CD14-positive monocyte (primary cell): ENCODE measurements at regions not wholly inside any gene's neighbourhood (a gene's known extent, or its start where the extent isn't known, plus 50 kb on each side); places are given as distances from the start of the nearest gene placed in this dataset.
"Not testable (repeated sequence)": the region's sequence is repeated elsewhere in the genome, so short reads cannot be mapped to it uniquely, and the experiment has no call there.

Experiments
- DNase-seq, 3 donors: peaks; one replicate each; pipeline ENCODE4 v3.0.0-alpha.2; 2011 to 2022
- H2AFZ ChIP-seq: 2 replicates; pipeline ENCODE4 v1.6.0; 2012; ENCODE audit warnings: mild to moderate bottlenecking, low read depth, low read length, inconsistent platforms; ENCODE audit not compliant: insufficient read depth, poor library complexity, severe bottlenecking
- H3K27ac ChIP-seq, 2 donors: 1 replicate in 1 of 2; 2 replicates in 1 of 2; pipeline ENCODE4 v1.5.1; 2012 to 2013; ENCODE audit warnings: low read length in 2 of 2, control low read depth in 1 of 2, inconsistent platforms in 1 of 2, low read depth in 1 of 2, mild to moderate bottlenecking in 1 of 2
- H3K27me3 ChIP-seq, 2 donors: one replicate each; pipeline versions ENCODE4 v1.6.0 to v1.6.1; 2011 to 2013; ENCODE audit warnings: low read length in 2 of 2; ENCODE audit not compliant: control insufficient read depth in 2 of 2, insufficient read depth in 2 of 2
- H3K36me3 ChIP-seq, 2 donors: replicated peaks in 1 of 2; 1 replicate in 1 of 2; 2 replicates in 1 of 2; pipeline versions ENCODE4 v1.5.1 to v1.6.1; 2012 to 2013; ENCODE audit warnings: low read length in 2 of 2, control low read depth in 1 of 2, inconsistent platforms in 1 of 2, mild to moderate bottlenecking in 1 of 2; ENCODE audit not compliant: insufficient read depth in 2 of 2, control insufficient read depth in 1 of 2
- H3K4me1 ChIP-seq, 2 donors: 1 replicate in 1 of 2; 2 replicates in 1 of 2; pipeline versions ENCODE4 v1.5.1 to v1.6.1; 2012 to 2013; ENCODE audit warnings: low read length in 2 of 2, control low read depth in 1 of 2, inconsistent platforms in 1 of 2, mild to moderate bottlenecking in 1 of 2, moderate library complexity in 1 of 2; ENCODE audit not compliant: insufficient read depth in 2 of 2, control insufficient read depth in 1 of 2
- H3K4me2 ChIP-seq: replicated peaks from 2 replicates; pipeline ENCODE3; 2012; ENCODE audit warnings: low read length, moderate library complexity, mild to moderate bottlenecking; ENCODE audit not compliant: poor library complexity, severe bottlenecking; ENCODE audit errors: extremely low read depth
- H3K4me3 ChIP-seq, 3 experiments: fragments of 200-600 bp in 1 of 3; sonication (generic) in 1 of 3; replicated peaks in 1 of 3; 1 replicate in 2 of 3; 2 replicates in 1 of 3; pipeline ENCODE4 v1.5.1; 2011 to 2013; ENCODE audit warnings: low read length in 3 of 3, mild to moderate bottlenecking in 3 of 3, control low read depth in 2 of 3, low read depth in 2 of 3, inconsistent platforms in 1 of 3, moderate library complexity in 1 of 3
- H3K79me2 ChIP-seq: 2 replicates; pipeline ENCODE4 v1.6.0; 2012; ENCODE audit warnings: mild to moderate bottlenecking, control low read depth, inconsistent platforms, low read length, moderate library complexity; ENCODE audit not compliant: insufficient read depth
- H3K9ac ChIP-seq: 2 replicates; pipeline ENCODE4 v1.6.0; 2017; ENCODE audit warnings: low read length, mild to moderate bottlenecking; ENCODE audit not compliant: insufficient read depth, poor library complexity, severe bottlenecking
- H3K9me3 ChIP-seq, 2 donors: replicated peaks in 1 of 2; 1 replicate in 1 of 2; 2 replicates in 1 of 2; pipeline versions ENCODE4 v1.5.1 to v1.6.1; 2012 to 2013; ENCODE audit warnings: low read length in 2 of 2, control low read depth in 1 of 2; ENCODE audit not compliant: control insufficient read depth in 1 of 2, insufficient read depth in 1 of 2
- H4K20me1 ChIP-seq: 2 replicates; pipeline ENCODE4 v1.6.0; 2012; ENCODE audit warnings: mild to moderate bottlenecking, low read length, control low read depth, moderate library complexity; ENCODE audit not compliant: insufficient read depth
- H3K27ac Mint-ChIP-seq, 7 donors: one replicate each; pipeline ENCODE4 v1.8.0; 2020; ENCODE audit warnings: mild to moderate bottlenecking in 7 of 7, mixed read lengths in 7 of 7, moderate library complexity in 6 of 7, inconsistent platforms in 2 of 7
- H3K27me3 Mint-ChIP-seq, 3 donors: one replicate each; pipeline ENCODE4 v1.8.0; 2021 to 2022; ENCODE audit warnings: low read depth in 3 of 3, mild to moderate bottlenecking in 3 of 3, mixed read lengths in 3 of 3, moderate library complexity in 3 of 3, inconsistent platforms in 1 of 3
- H3K36me3 Mint-ChIP-seq, 2 donors: one replicate each; pipeline ENCODE4 v1.8.0; 2020; ENCODE audit warnings: mixed read lengths in 2 of 2, inconsistent platforms in 1 of 2, mild to moderate bottlenecking in 1 of 2
- H3K4me1 Mint-ChIP-seq: one replicate; pipeline ENCODE4 v1.8.0; 2020; ENCODE audit warnings: mild to moderate bottlenecking, mixed read lengths
- H3K4me3 Mint-ChIP-seq, 2 donors: one replicate each; pipeline ENCODE4 v1.8.0; 2020; ENCODE audit warnings: mild to moderate bottlenecking in 2 of 2, mixed read lengths in 2 of 2, moderate library complexity in 1 of 2
- H3K9me3 Mint-ChIP-seq, 7 donors: one replicate each; pipeline ENCODE4 v1.8.0; 2020 to 2022; ENCODE audit warnings: mixed read lengths in 7 of 7, mild to moderate bottlenecking in 6 of 7, moderate library complexity in 6 of 7, inconsistent platforms in 2 of 7
- WGBS: methylation state at CpG from one replicate; pipeline ENCODE4 v1.1.5; 2013; ENCODE audit warnings: missing lambda C conversion rate; ENCODE audit not compliant: insufficient coverage; 5-methylcytosine and 5-hydroxymethylcytosine counted together
- intact Hi-C, 2 donors: fragments of 100-400 bp; cut with micrococcal nuclease; formaldehyde crosslinking; loops; one replicate each; pipeline versions ENCODE4 v1.15.0 to v1.15.1; 2023
- TF ChIP-seq, protein P1 (sequence below): fragments of 200-600 bp; IDR thresholded peaks from one replicate; pipeline ENCODE4 v1.8.0; 2022; ENCODE audit warnings: antibody characterized with exemption, mild to moderate bottlenecking

DNA sequence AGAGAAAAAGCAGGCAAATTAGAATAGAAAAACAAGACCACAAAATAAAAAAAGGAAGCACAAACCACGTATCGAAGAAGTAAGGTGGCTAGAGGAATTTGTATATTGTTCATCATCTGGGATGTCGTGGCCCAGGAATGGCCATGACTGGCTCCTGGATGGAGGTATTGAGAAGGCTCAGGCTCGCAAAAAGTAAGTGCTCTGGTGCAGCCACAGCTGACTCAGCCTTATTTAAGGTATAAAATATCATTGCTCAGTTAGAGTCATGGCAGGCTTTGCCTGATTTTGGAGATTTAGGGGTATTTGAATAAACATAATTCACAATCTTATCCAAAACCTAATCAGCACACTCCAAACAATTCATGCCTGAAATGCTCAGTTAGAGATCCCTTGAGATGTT, 78.4 kb upstream of the FANCL start:
- Histone ChIP-seq H3K79me2 (no peaks in the 10 kb centered on the region), H3K9me3 (no peaks in the 10 kb centered on the region), H4K20me1 (no peaks in the 10 kb centered on the region), H2AFZ (no peak overlapping the region), H3K4me3 (no peak overlapping the region), H3K9ac (no peak overlapping the region), H3K4me1 (no peaks in the 10 kb centered on the region), H3K4me2 (no peak overlapping the region), H3K27ac (no peak overlapping the region), H3K27me3 (no peaks in the 10 kb centered on the region), H3K36me3 (no peaks in the 10 kb centered on the region)
- Mint-ChIP-seq H3K4me3 (no peak overlapping the region), H3K27me3 (no peaks in the 10 kb centered on the region), H3K9me3 (peaks cover 10 to 22% (median 12%) of the 10 kb centered on the region in 7 donors), H3K4me1 (no peaks in the 10 kb centered on the region), H3K36me3 (no peaks in the 10 kb centered on the region), H3K27ac (no peak overlapping the region)
- no peak for DNase-seq
- WGBS, result 75% methylated on average over 1 of the region's 4 CpGs
- intact Hi-C loops, result no loop called here
- TF ChIP-seq, protein P1, sequence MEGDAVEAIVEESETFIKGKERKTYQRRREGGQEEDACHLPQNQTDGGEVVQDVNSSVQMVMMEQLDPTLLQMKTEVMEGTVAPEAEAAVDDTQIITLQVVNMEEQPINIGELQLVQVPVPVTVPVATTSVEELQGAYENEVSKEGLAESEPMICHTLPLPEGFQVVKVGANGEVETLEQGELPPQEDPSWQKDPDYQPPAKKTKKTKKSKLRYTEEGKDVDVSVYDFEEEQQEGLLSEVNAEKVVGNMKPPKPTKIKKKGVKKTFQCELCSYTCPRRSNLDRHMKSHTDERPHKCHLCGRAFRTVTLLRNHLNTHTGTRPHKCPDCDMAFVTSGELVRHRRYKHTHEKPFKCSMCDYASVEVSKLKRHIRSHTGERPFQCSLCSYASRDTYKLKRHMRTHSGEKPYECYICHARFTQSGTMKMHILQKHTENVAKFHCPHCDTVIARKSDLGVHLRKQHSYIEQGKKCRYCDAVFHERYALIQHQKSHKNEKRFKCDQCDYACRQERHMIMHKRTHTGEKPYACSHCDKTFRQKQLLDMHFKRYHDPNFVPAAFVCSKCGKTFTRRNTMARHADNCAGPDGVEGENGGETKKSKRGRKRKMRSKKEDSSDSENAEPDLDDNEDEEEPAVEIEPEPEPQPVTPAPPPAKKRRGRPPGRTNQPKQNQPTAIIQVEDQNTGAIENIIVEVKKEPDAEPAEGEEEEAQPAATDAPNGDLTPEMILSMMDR, result no peak

DNA sequence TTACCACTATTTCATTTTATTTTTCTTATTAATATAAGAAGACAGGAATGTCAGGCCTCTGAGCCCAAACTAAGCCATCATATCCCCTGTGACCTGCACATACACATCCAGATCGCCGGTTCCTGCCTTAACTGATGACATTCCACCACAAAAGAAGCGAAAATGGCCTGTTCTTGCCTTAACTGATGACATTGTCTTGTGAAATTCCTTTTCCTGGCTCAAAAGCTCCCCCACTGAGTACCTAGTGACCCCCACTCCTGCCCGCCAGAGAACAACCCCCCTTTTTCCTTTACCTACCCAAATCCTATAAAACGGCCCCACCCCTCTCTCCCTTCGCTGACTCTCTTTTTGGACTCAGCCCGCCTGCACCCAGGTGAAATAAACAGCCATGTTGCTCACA, 77.8 kb upstream of the FANCL start:
- H3K4me3 Mint-ChIP-seq, intact Hi-C loops, H3K27ac Mint-ChIP-seq, H3K27me3 Mint-ChIP-seq, H2AFZ ChIP-seq, H3K4me1 Mint-ChIP-seq, H3K9ac ChIP-seq, H3K4me1 ChIP-seq, H3K9me3 ChIP-seq, H3K36me3 ChIP-seq, H3K4me3 ChIP-seq, H3K27me3 ChIP-seq, H3K79me2 ChIP-seq, DNase-seq, H4K20me1 ChIP-seq, H3K36me3 Mint-ChIP-seq, H3K27ac ChIP-seq, H3K4me2 ChIP-seq: not testable (repeated sequence)
- peaks cover 10 to 26% (median 17%) of the 10 kb centered on the region in 7 donors for H3K9me3 Mint-ChIP-seq
- 100% methylated on average over 5 of the region's 7 CpGs for WGBS
